H9 (cell line): ENCODE measurements at regions not wholly inside any gene's neighbourhood (a gene's known extent, or its start where the extent isn't known, plus 50 kb on each side); places are given as distances from the start of the nearest gene placed in this dataset.

Source experiments
- DNase-seq: peaks from one replicate; pipeline ENCODE4 v3.0.0-alpha.2; 2017
- H2AFZ ChIP-seq: one replicate; pipeline ENCODE4 v1.6.1; 2013; ENCODE audit warnings: mild to moderate bottlenecking, low read length, control low read depth, moderate library complexity
- H2AK5ac ChIP-seq: 2 replicates; pipeline ENCODE4 v1.6.1; 2013; ENCODE audit warnings: low read length, control low read depth, mixed read lengths; ENCODE audit not compliant: insufficient read length
- H2BK120ac ChIP-seq: one replicate; pipeline ENCODE4 v1.6.1; 2013; ENCODE audit warnings: low read depth, mild to moderate bottlenecking, low read length, control low read depth, inconsistent platforms; ENCODE audit not compliant: poor library complexity, severe bottlenecking
- H2BK12ac ChIP-seq: 2 replicates; pipeline ENCODE4 v1.6.1; 2013; ENCODE audit warnings: low read length, control low read depth, mixed read lengths, low read depth; ENCODE audit not compliant: insufficient read length
- H2BK15ac ChIP-seq: 2 replicates; pipeline ENCODE4 v1.6.1; 2013; ENCODE audit warnings: low read depth, low read length, control low read depth
- H2BK20ac ChIP-seq: one replicate; pipeline ENCODE4 v1.6.1; 2013; ENCODE audit warnings: low read depth, mild to moderate bottlenecking, low read length, control low read depth, inconsistent platforms; ENCODE audit not compliant: poor library complexity, severe bottlenecking
- H2BK5ac ChIP-seq: 2 replicates; pipeline ENCODE4 v1.6.1; 2013; ENCODE audit warnings: low read length, control low read depth, mixed read lengths; ENCODE audit not compliant: insufficient read length
- H3K14ac ChIP-seq: 2 replicates; pipeline ENCODE4 v1.6.1; 2013; ENCODE audit warnings: low read length, control low read depth; ENCODE audit not compliant: insufficient read depth
- H3K18ac ChIP-seq: 2 replicates; pipeline ENCODE4 v1.6.1; 2013; ENCODE audit warnings: low read depth, mild to moderate bottlenecking, mixed read lengths, low read length, control low read depth; ENCODE audit not compliant: insufficient read length
- H3K23ac ChIP-seq: 2 replicates; pipeline ENCODE4 v1.6.1; 2013; ENCODE audit warnings: low read length, control low read depth, mixed read lengths, low read depth; ENCODE audit not compliant: insufficient read length
- H3K23me2 ChIP-seq: 2 replicates; pipeline ENCODE4 v1.6.1; 2013; ENCODE audit warnings: low read depth, mild to moderate bottlenecking, mixed read lengths, low read length, control low read depth; ENCODE audit not compliant: insufficient read length, poor library complexity, severe bottlenecking
- H3K27ac ChIP-seq: 2 replicates; pipeline ENCODE4 v1.5.1; 2013; ENCODE audit warnings: low read length, control low read depth, mixed read lengths, low read depth; ENCODE audit not compliant: insufficient read length
- H3K27me3 ChIP-seq: 2 replicates; pipeline ENCODE4 v1.6.1; 2013; ENCODE audit warnings: low read length, control low read depth, inconsistent platforms; ENCODE audit not compliant: insufficient read depth
- H3K4ac ChIP-seq: 2 replicates; pipeline ENCODE4 v1.6.1; 2013; ENCODE audit warnings: low read depth, mild to moderate bottlenecking, control low read depth, inconsistent platforms, low read length, moderate library complexity
- H3K4me1 ChIP-seq: 2 replicates; pipeline ENCODE4 v1.6.1; 2013; ENCODE audit warnings: low read length, control low read depth, inconsistent platforms; ENCODE audit not compliant: insufficient read depth
- H3K4me2 ChIP-seq: 2 replicates; pipeline ENCODE4 v1.6.1; 2013; ENCODE audit warnings: low read length, control low read depth, mixed read lengths; ENCODE audit not compliant: insufficient read length, insufficient read depth
- H3K56ac ChIP-seq: 2 replicates; pipeline ENCODE4 v1.6.1; 2013; ENCODE audit warnings: low read depth, mild to moderate bottlenecking, mixed read lengths, low read length, control low read depth; ENCODE audit not compliant: insufficient read length
- H3K79me1 ChIP-seq: 2 replicates; pipeline ENCODE4 v1.6.1; 2013; ENCODE audit warnings: low read depth, mild to moderate bottlenecking, moderate library complexity, low read length, control low read depth, inconsistent platforms; ENCODE audit not compliant: insufficient read depth, poor library complexity, severe bottlenecking
- H3K79me2 ChIP-seq: 2 replicates; pipeline ENCODE4 v1.6.1; 2013; ENCODE audit warnings: low read length, control low read depth, inconsistent platforms; ENCODE audit not compliant: insufficient read depth
- H3K9ac ChIP-seq: 2 replicates; pipeline ENCODE4 v1.6.1; 2013; ENCODE audit warnings: low read length, control low read depth, mixed read lengths; ENCODE audit not compliant: insufficient read length; ENCODE audit errors: extremely low read depth
- H3K9me3 ChIP-seq: one replicate; pipeline ENCODE4 v1.6.1; 2013; ENCODE audit warnings: low read depth, low read length, inconsistent platforms; ENCODE audit not compliant: control insufficient read depth
- H3T11ph ChIP-seq: one replicate; pipeline ENCODE4 v1.6.1; 2013; ENCODE audit warnings: mild to moderate bottlenecking, low read length, control low read depth, inconsistent platforms
- H4K20me1 ChIP-seq: one replicate; pipeline ENCODE4 v1.6.1; 2013; ENCODE audit not compliant: control insufficient read depth, insufficient read length, insufficient read depth
- H4K5ac ChIP-seq: 2 replicates; pipeline ENCODE4 v1.6.1; 2013; ENCODE audit warnings: low read depth, mild to moderate bottlenecking, mixed read lengths, low read length, control low read depth; ENCODE audit not compliant: insufficient read length
- H4K8ac ChIP-seq: replicated peaks from 2 replicates; pipeline ENCODE4 v1.6.1; 2013; ENCODE audit warnings: low read length, control low read depth, mixed read lengths, low read depth; ENCODE audit not compliant: insufficient read length
- H4K91ac ChIP-seq: 2 replicates; pipeline ENCODE4 v1.6.1; 2013; ENCODE audit warnings: low read depth, mild to moderate bottlenecking, moderate library complexity, mixed read lengths, low read length, control low read depth; ENCODE audit not compliant: insufficient read length
- H3K27ac Mint-ChIP-seq, 3 experiments: 2 replicates in 2 of 3; 3 replicates in 1 of 3; pipeline ENCODE4 v1.8.0; 2020 to 2021; ENCODE audit warnings: mixed read lengths in 3 of 3, mild to moderate bottlenecking in 1 of 3, moderate library complexity in 1 of 3
- H3K27me3 Mint-ChIP-seq: 2 replicates; pipeline ENCODE4 v1.8.0; 2021; ENCODE audit warnings: low read depth, mild to moderate bottlenecking, moderate library complexity, mixed read lengths
- H3K36me3 Mint-ChIP-seq, 3 experiments: 2 replicates in 2 of 3; 3 replicates in 1 of 3; pipeline ENCODE4 v1.8.0; 2020 to 2021; ENCODE audit warnings: low read depth in 3 of 3, mixed read lengths in 3 of 3; ENCODE audit not compliant: insufficient read depth in 1 of 3
- H3K4me1 Mint-ChIP-seq, 2 experiments: 2 replicates each; pipeline ENCODE4 v1.8.0; 2020; ENCODE audit warnings: mixed read lengths in 2 of 2
- H3K4me3 Mint-ChIP-seq, 2 experiments: 2 replicates in 1 of 2; 3 replicates in 1 of 2; pipeline ENCODE4 v1.8.0; 2020 to 2021; ENCODE audit warnings: mild to moderate bottlenecking in 2 of 2, mixed read lengths in 2 of 2, moderate library complexity in 1 of 2
- H3K9me3 Mint-ChIP-seq, 2 experiments: 2 replicates in 1 of 2; 3 replicates in 1 of 2; pipeline ENCODE4 v1.8.0; 2020; ENCODE audit warnings: mild to moderate bottlenecking in 2 of 2, mixed read lengths in 2 of 2, moderate library complexity in 1 of 2
- WGBS: extraction: QIAGEN DNeasy Blood & Tissue Kit; methylation state at CpG from one replicate; pipeline ENCODE4 v1.1.7; 2013; ENCODE audit warnings: missing lambda C conversion rate, low lambda C conversion rate, mixed read lengths; ENCODE audit not compliant: insufficient read length; ENCODE audit errors: extremely low coverage; 5-methylcytosine and 5-hydroxymethylcytosine counted together
- TF ChIP-seq, protein P1 (sequence below): fragments of 200-600 bp; sonication (generic); conservative IDR thresholded peaks from 3 replicates; pipeline ENCODE4 v1.8.0; 2021; ENCODE audit warnings: antibody characterized with exemption, mild to moderate bottlenecking

DNA sequence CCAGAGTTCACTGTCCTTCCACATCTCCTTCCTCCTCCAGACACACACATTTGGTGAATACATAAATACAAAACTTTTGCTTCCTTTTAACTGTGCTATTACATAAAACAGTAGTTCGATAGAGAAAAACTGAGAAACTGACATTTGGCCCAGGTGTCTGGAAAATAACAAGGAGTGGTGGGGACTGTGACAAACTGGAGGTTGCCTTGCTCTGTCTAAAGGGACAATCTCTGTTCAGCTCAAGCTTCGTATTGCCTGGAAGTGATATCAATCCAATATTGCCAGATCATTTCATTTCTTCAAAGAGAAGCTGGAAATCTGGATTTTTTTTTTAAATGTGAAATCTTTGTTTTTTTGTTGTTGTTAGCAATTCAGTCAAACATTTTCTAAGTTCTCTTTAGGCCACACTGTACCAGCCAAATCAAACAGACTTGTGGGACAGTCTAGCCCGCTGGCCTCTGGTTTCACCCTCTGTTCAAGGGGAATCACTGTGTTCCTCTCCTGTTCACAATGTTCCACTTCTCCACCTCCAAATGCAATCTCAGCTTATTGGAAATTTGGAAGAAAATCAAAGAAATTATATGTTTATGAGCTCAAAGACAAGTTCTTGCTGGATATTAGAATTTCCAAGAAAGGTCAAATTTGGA, 612.5 kb downstream of the KIF4B start:
- H3K4me3 Mint-ChIP-seq, result no peak overlapping the region
- WGBS, result no CpG with 5 or more reads among the region's 3 CpGs
- no peaks in the 10 kb centered on the region for H3K79me2 ChIP-seq
- H3K27me3 ChIP-seq, result no peaks in the 10 kb centered on the region
- H3K27ac Mint-ChIP-seq, result no peak overlapping the region
- H3K36me3 Mint-ChIP-seq, result no peaks in the 10 kb centered on the region
- peaks cover 3% of the 10 kb centered on the region; the same call in 1 of the 2 replicates for H3K4me1 ChIP-seq
- H3K4ac ChIP-seq, result no peak overlapping the region
- no peak overlapping the region for H2AFZ ChIP-seq
- TF ChIP-seq, protein P1, sequence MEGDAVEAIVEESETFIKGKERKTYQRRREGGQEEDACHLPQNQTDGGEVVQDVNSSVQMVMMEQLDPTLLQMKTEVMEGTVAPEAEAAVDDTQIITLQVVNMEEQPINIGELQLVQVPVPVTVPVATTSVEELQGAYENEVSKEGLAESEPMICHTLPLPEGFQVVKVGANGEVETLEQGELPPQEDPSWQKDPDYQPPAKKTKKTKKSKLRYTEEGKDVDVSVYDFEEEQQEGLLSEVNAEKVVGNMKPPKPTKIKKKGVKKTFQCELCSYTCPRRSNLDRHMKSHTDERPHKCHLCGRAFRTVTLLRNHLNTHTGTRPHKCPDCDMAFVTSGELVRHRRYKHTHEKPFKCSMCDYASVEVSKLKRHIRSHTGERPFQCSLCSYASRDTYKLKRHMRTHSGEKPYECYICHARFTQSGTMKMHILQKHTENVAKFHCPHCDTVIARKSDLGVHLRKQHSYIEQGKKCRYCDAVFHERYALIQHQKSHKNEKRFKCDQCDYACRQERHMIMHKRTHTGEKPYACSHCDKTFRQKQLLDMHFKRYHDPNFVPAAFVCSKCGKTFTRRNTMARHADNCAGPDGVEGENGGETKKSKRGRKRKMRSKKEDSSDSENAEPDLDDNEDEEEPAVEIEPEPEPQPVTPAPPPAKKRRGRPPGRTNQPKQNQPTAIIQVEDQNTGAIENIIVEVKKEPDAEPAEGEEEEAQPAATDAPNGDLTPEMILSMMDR, result no peak
- no peaks in the 10 kb centered on the region for H3K9me3 ChIP-seq
- no peak for DNase-seq
- no peak overlapping the region for H2BK120ac ChIP-seq
- no peak overlapping the region for H3T11ph ChIP-seq
- H4K91ac ChIP-seq, result no peak overlapping the region
- H2BK20ac ChIP-seq, result no peak overlapping the region
- H3K4me2 ChIP-seq, result no peak overlapping the region
- no peak overlapping the region for H2BK15ac ChIP-seq
- no peak overlapping the region for H3K14ac ChIP-seq
- H2AK5ac ChIP-seq, result no peak overlapping the region
- H3K23me2 ChIP-seq, result no peaks in the 10 kb centered on the region
- H3K18ac ChIP-seq, result no peak overlapping the region
- H3K23ac ChIP-seq, result no peak overlapping the region
- no peaks in the 10 kb centered on the region for H3K9me3 Mint-ChIP-seq
- no peaks in the 10 kb centered on the region; the same call in 1 of the 2 replicates for H3K27me3 Mint-ChIP-seq
- no peak overlapping the region for H2BK5ac ChIP-seq
- H3K79me1 ChIP-seq, result no peaks in the 10 kb centered on the region
- H3K9ac ChIP-seq, result no peak overlapping the region
- no peak overlapping the region for H2BK12ac ChIP-seq
- peaks cover 21 to 23% of the 10 kb centered on the region in 2 experiments for H3K4me1 Mint-ChIP-seq
- no peaks in the 10 kb centered on the region for H4K20me1 ChIP-seq
- no peak overlapping the region for H4K5ac ChIP-seq
- no peak overlapping the region for H4K8ac ChIP-seq
- H3K27ac ChIP-seq, result no peak overlapping the region
- H3K56ac ChIP-seq, result no peak overlapping the region
